Smooth muscle cell (in vitro differentiated cells): ENCODE measurements at regions not wholly inside any gene's neighbourhood (a gene's known extent, or its start where the extent isn't known, plus 50 kb on each side); places are given as distances from the start of the nearest gene placed in this dataset.

Source experiments
- DNase-seq: peaks from one replicate; lab custom pipeline; 2025; ENCODE audit not compliant: unreplicated experiment; lab: John Stamatoyannopoulos, UW
- H2AFZ ChIP-seq: fragments of 200-600 bp; sonication (generic); 2 replicates; pipeline ENCODE4 v1.6.0; 2016; ENCODE audit warnings: antibody characterized with exemption, low read depth, mild to moderate bottlenecking
- H3F3A ChIP-seq: fragments of 200-600 bp; sonication (generic); 2 replicates; pipeline ENCODE4 v1.6.0; 2017; ENCODE audit warnings: antibody characterized with exemption, low read depth
- H3K27ac ChIP-seq: fragments of 200-600 bp; sonication (generic); 2 replicates; pipeline ENCODE4 v1.5.1; 2016; ENCODE audit warnings: low read depth, mild to moderate bottlenecking
- H3K27me3 ChIP-seq: fragments of 200-600 bp; sonication (generic); 2 replicates; pipeline ENCODE4 v1.6.1; 2016; ENCODE audit warnings: low read depth, mild to moderate bottlenecking
- H3K36me3 ChIP-seq: fragments of 200-600 bp; sonication (generic); 2 replicates; pipeline ENCODE4 v1.5.1; 2016; ENCODE audit warnings: low read depth
- H3K4me1 ChIP-seq: fragments of 200-600 bp; sonication (generic); 2 replicates; pipeline ENCODE4 v1.5.1; 2016; ENCODE audit warnings: low read depth
- H3K4me2 ChIP-seq: fragments of 200-600 bp; sonication (generic); 2 replicates; pipeline ENCODE4 v1.6.0; 2016; ENCODE audit warnings: mild to moderate bottlenecking
- H3K4me3 ChIP-seq: fragments of 200-600 bp; sonication (generic); 2 replicates; pipeline ENCODE4 v1.5.1; 2016; ENCODE audit warnings: mild to moderate bottlenecking
- H3K79me2 ChIP-seq: fragments of 200-600 bp; sonication (generic); 2 replicates; pipeline ENCODE4 v1.6.0; 2016; ENCODE audit warnings: low read depth, mild to moderate bottlenecking
- H3K9ac ChIP-seq: fragments of 200-600 bp; sonication (generic); 2 replicates; pipeline ENCODE4 v1.6.0; 2016; ENCODE audit warnings: low read depth
- H3K9me3 ChIP-seq: fragments of 200-600 bp; sonication (generic); replicated peaks from 2 replicates; pipeline ENCODE4 v1.5.1; 2016; ENCODE audit warnings: low read depth
- H4K20me1 ChIP-seq: fragments of 200-600 bp; sonication (generic); 2 replicates; pipeline ENCODE4 v1.6.0; 2016; ENCODE audit warnings: low read depth
- WGBS: methylation state at CpG from one replicate; pipeline ENCODE4 v1.1.7; 2016; ENCODE audit warnings: low lambda C conversion rate; 5-methylcytosine and 5-hydroxymethylcytosine counted together
- TF ChIP-seq, protein P1 (sequence below): fragments of 200-600 bp; sonication (generic); IDR thresholded peaks from 2 replicates; pipeline ENCODE4 v1.5.1; 2017; ENCODE audit warnings: borderline replicate concordance, mild to moderate bottlenecking, antibody characterized with exemption; ENCODE audit not compliant: insufficient read depth, poor library complexity, severe bottlenecking

DNA sequence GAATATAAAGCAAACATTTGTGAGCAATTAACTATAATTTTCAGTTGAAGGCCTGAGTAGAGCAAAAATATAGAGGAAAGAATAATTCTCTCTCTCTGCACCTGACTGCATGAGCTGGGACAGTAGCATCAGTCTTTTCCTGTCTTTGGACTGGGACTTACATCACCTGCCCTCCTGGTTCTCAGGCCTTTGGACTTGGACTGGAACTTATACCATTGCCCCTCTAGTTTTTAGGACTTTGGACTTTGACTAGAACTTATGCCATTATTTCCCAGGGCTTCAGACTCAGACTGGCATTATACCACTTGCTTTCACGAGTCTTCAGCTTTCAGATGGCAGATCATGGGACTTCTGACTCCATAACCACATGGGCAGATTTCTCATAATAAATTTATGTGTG lies 81.0 kb upstream of the SLC25A13 start:
- Histone ChIP-seq H4K20me1 (no peaks in the 10 kb centered on the region), H3F3A (no peaks in the 10 kb centered on the region), H3K36me3 (no peaks in the 10 kb centered on the region), H3K4me1 (peaks cover 5% of the 10 kb centered on the region), H3K4me2 (no peak overlapping the region), H3K9ac (no peak overlapping the region), H3K9me3 (no peaks in the 10 kb centered on the region), H2AFZ (no peak overlapping the region), H3K27ac (no peak overlapping the region), H3K4me3 (no peak overlapping the region), H3K27me3 (no peaks in the 10 kb centered on the region), H3K79me2 (no peaks in the 10 kb centered on the region)
- WGBS = 86% methylated on average over 1 of the region's 1 CpG
- TF ChIP-seq, protein P1, sequence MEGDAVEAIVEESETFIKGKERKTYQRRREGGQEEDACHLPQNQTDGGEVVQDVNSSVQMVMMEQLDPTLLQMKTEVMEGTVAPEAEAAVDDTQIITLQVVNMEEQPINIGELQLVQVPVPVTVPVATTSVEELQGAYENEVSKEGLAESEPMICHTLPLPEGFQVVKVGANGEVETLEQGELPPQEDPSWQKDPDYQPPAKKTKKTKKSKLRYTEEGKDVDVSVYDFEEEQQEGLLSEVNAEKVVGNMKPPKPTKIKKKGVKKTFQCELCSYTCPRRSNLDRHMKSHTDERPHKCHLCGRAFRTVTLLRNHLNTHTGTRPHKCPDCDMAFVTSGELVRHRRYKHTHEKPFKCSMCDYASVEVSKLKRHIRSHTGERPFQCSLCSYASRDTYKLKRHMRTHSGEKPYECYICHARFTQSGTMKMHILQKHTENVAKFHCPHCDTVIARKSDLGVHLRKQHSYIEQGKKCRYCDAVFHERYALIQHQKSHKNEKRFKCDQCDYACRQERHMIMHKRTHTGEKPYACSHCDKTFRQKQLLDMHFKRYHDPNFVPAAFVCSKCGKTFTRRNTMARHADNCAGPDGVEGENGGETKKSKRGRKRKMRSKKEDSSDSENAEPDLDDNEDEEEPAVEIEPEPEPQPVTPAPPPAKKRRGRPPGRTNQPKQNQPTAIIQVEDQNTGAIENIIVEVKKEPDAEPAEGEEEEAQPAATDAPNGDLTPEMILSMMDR = no peak
- DNase-seq = no peak

DNA sequence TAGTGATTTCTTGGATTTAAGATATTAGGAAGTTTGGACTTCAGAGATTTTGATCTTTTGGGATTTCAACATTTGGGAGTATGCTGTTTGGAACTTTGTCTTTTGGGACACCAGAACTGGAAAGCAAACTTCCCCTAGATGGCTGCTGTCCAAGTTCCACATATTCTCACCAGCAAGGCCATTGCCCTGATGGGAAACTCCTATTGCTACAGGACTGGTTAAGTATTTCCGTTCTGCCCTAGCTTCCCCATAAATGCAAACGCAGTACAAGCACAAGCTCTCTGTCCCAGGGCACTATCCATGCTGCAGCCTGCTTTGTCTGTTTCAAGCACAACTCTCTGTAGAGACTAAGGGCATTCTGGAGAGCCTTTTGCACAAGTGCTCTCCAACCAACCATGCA lies 79.3 kb upstream of the SLC25A13 start:
- no peak overlapping the region for H3K4me3 ChIP-seq
- 64% methylated on average over 2 of the region's 2 CpGs for WGBS
- no peaks in the 10 kb centered on the region for H3F3A ChIP-seq
- H3K27me3 ChIP-seq = no peaks in the 10 kb centered on the region
- H3K79me2 ChIP-seq = no peaks in the 10 kb centered on the region
- H3K9ac ChIP-seq = no peak overlapping the region
- no peak overlapping the region for H2AFZ ChIP-seq
- peaks cover 6% of the 10 kb centered on the region for H3K4me1 ChIP-seq
- no peak overlapping the region for H3K27ac ChIP-seq
- H3K9me3 ChIP-seq = no peaks in the 10 kb centered on the region
- TF ChIP-seq, protein P1 = no peak
- H4K20me1 ChIP-seq = no peaks in the 10 kb centered on the region
- no peak overlapping the region for H3K4me2 ChIP-seq
- H3K36me3 ChIP-seq = no peaks in the 10 kb centered on the region
- DNase-seq = no peak

DNA sequence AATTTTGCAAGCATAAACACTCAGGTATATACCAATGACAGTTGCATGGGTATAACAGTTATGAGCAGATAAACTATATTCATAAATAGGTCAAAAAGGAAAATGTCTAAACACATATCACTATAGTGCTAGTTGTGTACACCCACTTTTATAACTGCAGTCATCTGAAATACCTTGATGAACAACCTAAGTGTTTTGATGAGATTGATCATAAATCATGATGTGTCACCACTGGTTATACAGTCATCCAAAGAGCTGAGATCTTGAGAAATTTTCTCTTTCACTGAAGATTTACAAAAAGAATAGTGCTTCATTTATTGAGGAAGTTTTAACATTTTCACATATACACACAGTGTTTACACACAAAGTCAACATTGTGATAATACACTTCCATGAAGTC lies 78.6 kb upstream of the SLC25A13 start:
- no peak overlapping the region for H3K4me3 ChIP-seq
- H3K36me3 ChIP-seq = no peaks in the 10 kb centered on the region
- no peak for DNase-seq
- peaks cover 6% of the 10 kb centered on the region for H3K4me1 ChIP-seq
- H3K27me3 ChIP-seq = no peaks in the 10 kb centered on the region
- H3F3A ChIP-seq = no peaks in the 10 kb centered on the region
- H3K9ac ChIP-seq = no peak overlapping the region
- no peaks in the 10 kb centered on the region for H3K79me2 ChIP-seq
- H2AFZ ChIP-seq = no peak overlapping the region
- no peak overlapping the region for H3K27ac ChIP-seq
- H3K9me3 ChIP-seq = no peaks in the 10 kb centered on the region
- TF ChIP-seq, protein P1 = no peak
- H4K20me1 ChIP-seq = no peaks in the 10 kb centered on the region
- H3K4me2 ChIP-seq = no peak overlapping the region

DNA sequence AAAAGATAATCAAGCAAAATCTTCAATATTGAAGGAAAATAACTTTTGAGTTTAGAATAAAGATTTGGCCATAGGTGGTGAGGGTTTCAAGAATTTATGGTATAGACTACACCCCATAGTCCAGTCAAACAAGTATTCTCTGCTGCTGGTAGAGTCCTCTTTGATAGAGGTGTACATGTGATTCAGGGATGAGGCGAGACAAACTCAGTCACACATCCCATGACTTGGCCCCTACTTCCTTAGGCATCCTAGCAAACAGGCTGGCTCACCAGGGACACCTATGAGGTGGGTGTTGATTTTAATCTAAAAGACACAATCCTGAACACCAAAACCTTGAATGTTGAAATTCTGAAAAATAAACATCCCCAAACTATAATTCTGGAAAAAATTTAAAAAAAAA lies 78.1 kb upstream of the SLC25A13 start:
- H3K79me2 ChIP-seq = no peaks in the 10 kb centered on the region
- H3F3A ChIP-seq = no peaks in the 10 kb centered on the region
- no peak for DNase-seq
- H4K20me1 ChIP-seq = no peaks in the 10 kb centered on the region
- H3K9me3 ChIP-seq = no peaks in the 10 kb centered on the region
- no peak overlapping the region for H3K9ac ChIP-seq
- H3K4me3 ChIP-seq = no peak overlapping the region
- H3K27ac ChIP-seq = no peak overlapping the region
- H3K27me3 ChIP-seq = no peaks in the 10 kb centered on the region
- H3K4me1 ChIP-seq = peaks cover 6% of the 10 kb centered on the region
- TF ChIP-seq, protein P1 = no peak
- H3K36me3 ChIP-seq = no peaks in the 10 kb centered on the region
- H3K4me2 ChIP-seq = no peak overlapping the region
- 80% methylated on average over 1 of the region's 1 CpG for WGBS
- no peak overlapping the region for H2AFZ ChIP-seq
